ENCODE measurements at regions not wholly inside any gene's neighbourhood (a gene's known extent, or its start where the extent isn't known, plus 50 kb on each side); places are given as distances from the start of the nearest gene placed in this dataset.

DNA sequence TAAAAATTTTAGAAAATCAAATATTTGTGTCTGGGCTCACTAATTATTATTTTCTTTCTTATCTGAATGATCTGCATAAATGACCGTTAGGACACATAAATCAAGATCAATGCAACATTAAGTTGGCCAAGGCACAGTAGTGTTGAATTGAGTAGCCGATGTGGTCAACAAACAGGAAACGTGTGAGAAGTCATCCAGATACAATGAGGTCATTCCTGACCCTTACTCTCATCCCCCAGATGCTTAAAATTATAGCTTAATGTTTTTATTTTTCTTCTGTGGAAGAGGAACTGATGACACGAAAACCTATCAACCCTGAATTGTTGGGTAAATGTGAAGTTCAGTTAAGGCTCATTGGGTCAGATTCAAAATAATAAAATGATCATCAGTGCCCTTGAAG lies 222.9 kb downstream of the RFC3 start:
- DNase-seq (ENCODE audit: low read depth in 2 of 2): no peak

DNA sequence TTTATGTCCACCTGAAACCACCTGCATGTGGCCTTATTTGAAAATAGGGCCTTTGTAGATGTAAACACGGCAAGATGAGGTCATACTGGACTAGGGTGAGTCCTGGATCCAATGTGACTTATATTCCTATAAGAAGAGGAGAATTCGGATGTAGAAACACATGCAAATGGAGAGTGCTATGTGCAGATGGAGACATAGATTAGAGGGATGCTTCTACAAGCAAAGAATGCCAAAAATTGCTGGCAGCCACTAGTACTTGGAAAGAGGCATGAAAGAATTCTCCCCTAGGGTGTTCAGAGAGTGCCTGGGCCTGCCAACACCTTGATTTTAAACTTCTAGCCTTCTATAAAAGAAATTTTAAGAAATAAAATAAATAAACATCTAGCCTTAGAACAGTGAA lies 226.1 kb downstream of the RFC3 start:
- DNase-seq (ENCODE audit: low read depth in 2 of 2): no peak

DNA sequence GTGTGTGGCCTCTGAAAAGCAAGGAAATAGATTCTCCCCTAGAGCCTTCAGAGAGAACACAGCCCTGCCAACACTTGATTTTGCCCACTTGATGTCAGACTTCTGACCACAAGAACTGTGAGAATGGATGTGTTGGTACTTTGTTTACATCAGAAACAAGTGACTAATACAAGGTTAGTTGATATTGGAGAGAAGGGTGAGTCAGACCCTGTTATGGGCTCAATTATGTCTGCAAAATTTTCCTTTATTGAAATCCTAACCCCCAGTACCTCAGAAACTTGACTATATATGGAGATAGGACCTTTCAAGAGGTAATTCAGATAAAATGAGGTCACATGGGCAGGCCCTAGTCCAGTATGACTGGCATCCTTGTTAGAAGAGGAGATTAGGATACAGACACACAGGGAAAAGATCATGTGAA lies 226.7 kb downstream of the RFC3 start:
- no peak for DNase-seq (ENCODE audit: low read depth in 2 of 2)

DNA sequence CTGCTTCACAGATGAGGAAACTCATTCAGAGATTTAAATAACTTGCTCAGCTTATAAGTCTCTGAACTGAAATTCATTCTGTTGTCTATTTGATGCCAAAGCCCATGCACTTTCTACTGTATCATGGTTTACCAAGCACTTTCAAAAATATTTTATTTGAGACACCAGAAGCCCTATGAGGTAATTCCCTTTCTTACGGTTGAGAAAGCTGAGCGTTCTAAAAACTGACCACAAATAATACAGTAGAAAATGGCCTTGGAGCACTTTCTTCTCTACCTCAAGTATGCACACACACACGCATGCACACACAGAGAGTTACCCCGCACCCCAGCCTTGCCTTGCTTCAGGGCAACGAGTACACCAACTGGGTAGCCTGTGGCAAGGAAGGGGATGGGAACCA lies 228.5 kb downstream of the RFC3 start:
- no peak for DNase-seq (ENCODE audit: low read depth in 2 of 2)

DNA sequence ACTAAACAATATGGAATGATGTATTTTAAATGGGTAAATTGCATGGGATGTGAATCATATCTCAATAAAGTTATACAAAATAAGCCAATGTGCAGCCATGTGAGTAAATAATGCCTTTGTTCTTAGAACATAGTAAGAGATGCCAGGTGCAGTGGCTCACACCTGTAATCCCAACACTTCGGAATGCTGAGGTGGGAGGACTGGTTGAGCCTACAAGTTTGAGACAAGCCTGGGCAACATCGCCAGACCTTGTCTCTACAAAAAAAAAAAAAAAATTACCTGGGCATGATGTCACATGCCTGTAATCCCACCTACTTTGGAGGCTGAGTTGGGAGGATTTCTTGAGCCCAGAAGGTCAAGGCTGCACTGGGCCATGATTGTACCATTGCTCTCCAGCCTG lies 230.7 kb downstream of the RFC3 start:
- no peak for DNase-seq (ENCODE audit: low read depth in 2 of 2)

DNA sequence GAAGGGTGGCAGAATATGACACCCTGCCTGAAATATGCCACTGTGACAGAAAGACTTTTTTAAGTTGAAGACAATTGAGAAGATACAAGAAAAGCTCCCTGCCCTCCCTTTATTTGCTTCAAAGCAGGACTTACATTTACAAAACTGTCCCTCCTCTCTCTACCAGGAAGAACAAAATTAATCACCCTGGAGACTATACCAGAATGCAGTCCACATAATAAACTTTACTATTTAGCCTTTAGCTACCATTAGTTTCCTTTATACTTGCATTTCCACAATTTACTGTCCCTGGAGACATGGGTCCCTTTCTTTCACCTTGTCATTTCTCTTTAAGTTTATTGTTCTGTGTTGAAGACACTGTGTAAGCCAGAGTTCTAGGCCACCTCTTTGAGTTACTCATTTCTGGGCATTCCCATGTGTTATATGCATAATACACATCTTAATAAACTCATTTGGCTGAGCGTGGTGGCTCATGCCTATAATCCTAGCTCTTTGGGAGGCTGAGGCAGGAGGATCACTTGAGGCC lies 238.8 kb downstream of the RFC3 start:
- no peak for DNase-seq (ENCODE audit: low read depth in 2 of 2)

- no peak for DNase-seq (ENCODE audit: low read depth in 2 of 2)
Measured at GRCh38 chr13:34064456-34065205, 246.7 kb downstream of the RFC3 start.

GRCh38 chr13:34065928-34066327 lies 248.0 kb downstream of the RFC3 start:
- DNase-seq (ENCODE audit: low read depth in 2 of 2): no peak

- DNase-seq (ENCODE audit: low read depth in 2 of 2): no peak
Measured at GRCh38 chr13:34066344-34066743, 248.4 kb downstream of the RFC3 start.

- DNase-seq (ENCODE audit: low read depth in 2 of 2): no peak
Measured at GRCh38 chr13:34070006-34070405, 252.1 kb downstream of the RFC3 start.

DNA sequence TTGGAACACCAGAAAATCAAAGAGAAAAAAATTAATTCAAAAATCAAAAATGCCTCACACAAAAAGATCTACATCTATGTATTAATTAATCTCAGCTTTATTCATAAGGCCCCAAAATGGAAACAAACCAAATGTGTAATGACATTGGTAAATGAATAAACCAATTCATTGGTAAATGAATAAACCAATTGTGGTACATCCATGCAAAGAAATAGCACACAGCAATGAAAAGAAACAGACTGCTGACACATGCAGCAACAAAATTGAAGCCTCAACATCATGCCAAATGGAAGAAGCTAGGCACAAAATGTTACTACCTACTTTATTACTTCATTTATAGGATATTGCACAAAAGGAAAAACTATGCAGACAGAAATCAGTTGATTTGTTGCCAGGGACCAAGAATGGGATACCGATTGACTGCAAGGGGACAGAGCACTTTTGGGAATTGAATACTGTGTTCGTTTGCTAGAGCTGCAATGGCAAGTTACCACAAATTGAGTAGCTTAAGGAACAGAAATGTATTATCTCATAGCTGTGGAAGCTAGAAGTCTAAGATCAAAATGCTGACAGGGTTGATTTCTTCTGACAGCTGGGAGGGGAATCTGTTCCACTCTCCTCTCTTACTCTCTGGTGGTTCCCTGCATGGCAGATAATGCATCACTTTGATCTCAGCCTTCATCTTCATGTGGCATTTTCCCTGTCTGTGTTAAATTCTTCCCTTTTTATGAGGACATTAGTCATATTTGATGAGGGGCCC lies 252.8 kb downstream of the RFC3 start:
- DNase-seq (ENCODE audit: low read depth in 2 of 2): no peak

DNA sequence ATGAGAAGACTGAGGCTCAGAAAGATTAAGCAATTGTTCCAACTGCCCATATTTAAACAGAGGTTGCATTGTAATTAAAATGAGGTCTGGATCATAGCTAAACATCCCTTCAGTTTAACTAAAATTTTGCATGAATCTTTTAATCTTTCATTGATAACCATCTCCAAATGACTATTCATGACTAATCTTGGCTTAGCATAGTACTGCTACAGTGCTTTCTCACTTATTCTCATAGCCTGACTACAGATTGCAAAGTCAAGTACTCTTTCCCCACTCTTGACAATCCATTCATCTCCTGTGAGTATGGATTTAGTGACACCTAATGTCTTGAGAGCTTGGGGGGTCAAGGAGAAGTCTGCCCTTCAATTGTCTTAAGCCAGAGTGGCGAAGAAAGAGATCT lies 258.4 kb downstream of the RFC3 start:
- DNase-seq (ENCODE audit: low read depth in 2 of 2): no peak

DNA sequence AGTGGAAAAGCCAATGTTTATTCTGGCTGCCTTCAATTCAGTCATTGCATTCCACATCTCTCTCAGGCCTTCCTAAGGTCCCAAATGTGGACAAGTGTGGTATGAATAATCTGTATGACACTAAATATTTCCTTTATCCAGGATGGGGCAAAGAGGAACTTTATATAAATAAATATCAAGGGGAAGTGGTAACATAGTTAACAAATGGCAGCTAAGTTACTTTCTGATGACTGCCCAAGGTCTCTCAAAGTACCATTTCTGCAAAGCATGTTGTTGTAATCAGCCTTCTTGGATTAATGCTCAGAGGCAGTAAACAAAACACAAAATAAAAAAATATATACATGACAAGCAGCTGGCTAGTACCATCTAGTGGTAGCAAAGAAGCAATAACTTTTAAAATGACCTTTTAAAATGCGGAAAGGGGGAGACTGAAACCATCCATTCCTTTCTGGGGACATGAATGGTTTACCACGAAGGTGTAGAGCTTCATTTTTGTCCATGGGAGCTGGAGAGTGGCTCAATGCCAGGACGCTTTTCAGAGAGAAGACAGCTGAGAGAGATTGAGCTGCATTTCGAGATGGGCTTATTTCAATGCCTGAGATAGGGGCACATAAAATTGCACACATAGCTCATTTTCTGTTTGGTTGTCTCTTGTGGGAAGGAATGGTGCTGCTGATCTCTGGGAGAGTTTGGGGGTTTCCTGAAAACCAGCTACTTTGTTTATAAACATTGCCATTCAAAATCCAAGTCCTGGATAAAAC lies 259.2 kb downstream of the RFC3 start:
- DNase-seq (ENCODE audit: low read depth in 2 of 2): no peak

GRCh38 chr13:34078334-34078999 lies 260.5 kb downstream of the RFC3 start:
- DNase-seq (ENCODE audit: low read depth in 2 of 2): no peak

DNA sequence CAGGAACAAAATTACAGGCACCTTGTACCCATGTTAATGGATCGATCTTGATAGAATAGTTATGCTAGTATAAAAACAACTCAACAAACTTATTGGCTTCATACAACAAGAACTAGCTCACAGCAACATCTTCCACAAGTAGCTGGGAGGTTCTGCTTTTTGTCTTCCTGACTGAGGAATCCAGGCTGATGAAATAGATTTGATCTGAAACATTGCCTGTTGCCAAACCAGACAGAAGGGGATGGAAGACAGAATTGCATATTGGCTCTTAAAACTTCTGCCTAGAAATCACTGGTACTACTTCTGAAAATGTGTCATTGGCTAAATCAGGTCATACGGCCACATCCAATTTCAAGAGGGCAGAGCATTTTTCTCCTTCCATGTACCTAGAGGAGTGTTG lies 267.3 kb downstream of the RFC3 start:
- no peak for DNase-seq (ENCODE audit: low read depth in 2 of 2)

GRCh38 chr13:34086281-34086680 lies 268.3 kb downstream of the RFC3 start:
- DNase-seq (ENCODE audit: low read depth in 2 of 2): no peak

GRCh38 chr13:34087791-34088190 lies 269.8 kb downstream of the RFC3 start:
- no peak for DNase-seq (ENCODE audit: low read depth in 2 of 2)

DNA sequence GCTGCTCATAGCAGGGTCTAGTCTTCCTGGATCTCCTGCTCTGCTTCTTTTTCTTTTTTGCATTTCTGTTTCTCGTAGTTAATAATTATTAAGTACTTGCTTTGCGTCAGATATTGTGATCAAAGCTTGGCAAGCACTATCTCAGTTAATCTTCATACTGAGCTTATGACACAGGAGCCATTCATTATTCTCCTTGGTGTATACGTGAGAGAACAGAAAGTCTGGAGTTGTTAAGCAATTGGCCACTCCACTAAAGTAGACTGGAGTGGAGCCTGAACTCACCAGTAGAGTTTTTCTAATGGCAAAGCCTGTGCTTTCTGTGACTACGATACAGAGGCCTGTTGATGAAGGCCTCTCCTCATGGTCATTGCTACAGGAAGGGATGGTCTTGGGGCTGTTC lies 285.9 kb downstream of the RFC3 start:
- DNase-seq (ENCODE audit: low read depth in 2 of 2): no peak

- no peak for DNase-seq (ENCODE audit: low read depth in 2 of 2)
Measured at GRCh38 chr13:34104853-34105252, 286.9 kb downstream of the RFC3 start.

- DNase-seq (ENCODE audit: low read depth in 2 of 2): no peak
Measured at GRCh38 chr13:34107806-34108205, 289.9 kb downstream of the RFC3 start.

DNA sequence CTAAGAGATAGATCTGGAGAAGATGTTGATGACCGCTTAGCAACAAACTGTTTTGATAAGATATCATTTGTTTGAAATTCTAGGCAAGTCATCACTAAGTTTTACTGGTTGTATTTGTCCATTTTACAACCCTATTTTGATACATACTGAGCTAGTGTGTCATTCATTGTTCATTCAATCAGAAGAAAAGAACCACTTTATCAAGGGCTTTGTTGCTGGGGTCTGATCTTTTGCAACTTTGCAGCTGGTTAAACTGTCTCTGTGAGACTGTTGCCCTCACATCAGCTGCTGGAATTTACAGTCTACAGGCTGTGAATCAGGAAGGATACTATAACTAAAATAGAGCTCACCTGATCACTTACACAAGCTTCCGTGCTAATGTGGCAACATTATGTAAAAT lies 290.5 kb downstream of the RFC3 start:
- DNase-seq (ENCODE audit: low read depth in 2 of 2): no peak

DNA sequence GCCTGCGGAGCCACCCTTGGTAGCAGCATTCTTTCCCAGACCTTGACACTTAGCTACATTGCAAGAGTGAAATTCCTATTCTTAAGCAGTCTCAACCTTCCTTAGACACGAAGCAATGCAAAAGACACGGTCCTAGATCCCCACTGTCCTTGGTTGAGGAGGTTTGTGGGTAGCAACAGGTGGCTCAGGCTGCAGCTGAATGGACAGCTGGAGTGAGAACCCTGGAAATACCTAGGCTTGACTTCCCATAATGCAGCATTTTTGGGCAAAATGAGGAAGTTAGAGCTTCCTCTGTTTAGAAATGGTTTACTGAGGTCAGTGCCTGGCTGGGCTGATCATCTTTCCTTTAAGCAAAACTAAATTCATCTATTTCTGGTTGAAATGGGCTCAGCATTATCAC lies 296.6 kb downstream of the RFC3 start:
- DNase-seq (ENCODE audit: low read depth in 2 of 2): no peak

All from stimulated activated CD8-positive, alpha-beta memory T cell treated with anti-CD3 and anti-CD28 coated beads, Interleukin-7, amount 100 ng/mL, for 4 hours (primary cell).